HG02759 (cell line): ENCODE measurements at regions not wholly inside any gene's neighbourhood (a gene's known extent, or its start where the extent isn't known, plus 50 kb on each side); places are given as distances from the start of the nearest gene placed in this dataset.

Experiments used
- ATAC-seq: cut with Tn5 transposase; IDR thresholded peaks from one replicate; pipeline ENCODE4 v1.9.1; 2021; ENCODE audit warnings: mild to moderate bottlenecking, moderate library complexity; ENCODE audit not compliant: unreplicated experiment

- ATAC-seq, result no peak
These were observed 74.5 kb upstream of the MAP1B start for GRCh38 chr5:72032788-72033187.

GRCh38 chr5:72034770-72035169 lies 72.5 kb upstream of the MAP1B start:
- no peak for ATAC-seq

GRCh38 chr5:72035831-72036230 lies 71.4 kb upstream of the MAP1B start:
- ATAC-seq, result no peak

- ATAC-seq, result no peak
These were observed 70.3 kb upstream of the MAP1B start for GRCh38 chr5:72036951-72037350.

- no peak for ATAC-seq
These were observed 66.8 kb upstream of the MAP1B start for GRCh38 chr5:72040513-72040912.

- no peak for ATAC-seq
These were observed 65.6 kb upstream of the MAP1B start for GRCh38 chr5:72041654-72042053.

- ATAC-seq, result no peak
These were observed 65.2 kb upstream of the MAP1B start for GRCh38 chr5:72042097-72042496.

GRCh38 chr5:72045692-72046091 lies 61.6 kb upstream of the MAP1B start:
- no peak for ATAC-seq

GRCh38 chr5:72046106-72046505 lies 61.2 kb upstream of the MAP1B start:
- ATAC-seq, result no peak

GRCh38 chr5:72055636-72056035 lies 51.6 kb upstream of the MAP1B start:
- no peak for ATAC-seq
